ENCODE measurements at regions not wholly inside any gene's neighbourhood (a gene's known extent, or its start where the extent isn't known, plus 50 kb on each side); places are given as distances from the start of the nearest gene placed in this dataset.

GRCh38 chr6:40778196-40778595 is 191.0 kb upstream of the LRFN2 start:
- H3K27me3 ChIP-seq (replicated peaks) = no peaks in the 10 kb centered on the region
- no peak overlapping the region for H3K4me3 ChIP-seq (ENCODE audit: low read depth, low read length)
- in situ Hi-C loops (cut with HindIII; ENCODE audit: low pct_ligation_motif_present, low sequenced_read_pairs) = no loop called here
- no peak for TF ChIP-seq CTCF (IDR thresholded peaks at IDR 0.05; ENCODE audit: low read depth, low read length, missing control alignments)
- no peak for DNase-seq
- no peaks in the 10 kb centered on the region for H3K36me3 ChIP-seq (replicated peaks)
- H3K27ac ChIP-seq = no peak overlapping the region

- in situ Hi-C loops (cut with HindIII; ENCODE audit: low pct_ligation_motif_present, low sequenced_read_pairs) = no loop called here
- H3K4me3 ChIP-seq (ENCODE audit: low read depth, low read length) = no peak overlapping the region
- no peak for TF ChIP-seq CTCF (IDR thresholded peaks at IDR 0.05; ENCODE audit: low read depth, low read length, missing control alignments)
- no peak overlapping the region for H3K27ac ChIP-seq
- no peak for DNase-seq
- no peaks in the 10 kb centered on the region for H3K36me3 ChIP-seq (replicated peaks)
- no peaks in the 10 kb centered on the region for H3K27me3 ChIP-seq (replicated peaks)
Observed at GRCh38 chr6:40774932-40775331, 187.8 kb upstream of the LRFN2 start.

GRCh38 chr6:40770794-40771193 is 183.6 kb upstream of the LRFN2 start:
- H3K27me3 ChIP-seq (replicated peaks) = no peaks in the 10 kb centered on the region
- H3K4me3 ChIP-seq (ENCODE audit: low read depth, low read length) = no peak overlapping the region
- no peak for DNase-seq
- H3K27ac ChIP-seq = no peak overlapping the region
- no peaks in the 10 kb centered on the region for H3K36me3 ChIP-seq (replicated peaks)
- in situ Hi-C loops (cut with HindIII; ENCODE audit: low pct_ligation_motif_present, low sequenced_read_pairs) = no loop called here
- TF ChIP-seq CTCF (IDR thresholded peaks at IDR 0.05; ENCODE audit: low read depth, low read length, missing control alignments) = no peak

GRCh38 chr6:40764726-40765125 is 177.6 kb upstream of the LRFN2 start:
- DNase-seq = no peak
- no peaks in the 10 kb centered on the region for H3K27me3 ChIP-seq (replicated peaks)
- no peak overlapping the region for H3K4me3 ChIP-seq (ENCODE audit: low read depth, low read length)
- no peak for TF ChIP-seq CTCF (IDR thresholded peaks at IDR 0.05; ENCODE audit: low read depth, low read length, missing control alignments)
- no peaks in the 10 kb centered on the region for H3K36me3 ChIP-seq (replicated peaks)
- in situ Hi-C loops (cut with HindIII; ENCODE audit: low pct_ligation_motif_present, low sequenced_read_pairs) = no loop called here
- no peak overlapping the region for H3K27ac ChIP-seq

GRCh38 chr6:40762981-40763380 is 175.8 kb upstream of the LRFN2 start:
- Histone ChIP-seq H3K27me3 (replicated peaks) (no peaks in the 10 kb centered on the region), H3K36me3 (replicated peaks) (no peaks in the 10 kb centered on the region), H3K27ac (no peak overlapping the region), H3K4me3 (ENCODE audit: low read depth, low read length) (no peak overlapping the region)
- in situ Hi-C loops (cut with HindIII; ENCODE audit: low pct_ligation_motif_present, low sequenced_read_pairs) = no loop called here
- TF ChIP-seq CTCF (IDR thresholded peaks at IDR 0.05; ENCODE audit: low read depth, low read length, missing control alignments) = no peak
- no peak for DNase-seq

GRCh38 chr6:40760887-40761286 is 173.7 kb upstream of the LRFN2 start:
- no peak for DNase-seq
- no peaks in the 10 kb centered on the region for H3K36me3 ChIP-seq (replicated peaks)
- TF ChIP-seq CTCF (IDR thresholded peaks at IDR 0.05; ENCODE audit: low read depth, low read length, missing control alignments) = no peak
- in situ Hi-C loops (cut with HindIII; ENCODE audit: low pct_ligation_motif_present, low sequenced_read_pairs) = no loop called here
- H3K27ac ChIP-seq = no peak overlapping the region
- H3K27me3 ChIP-seq (replicated peaks) = no peaks in the 10 kb centered on the region
- no peak overlapping the region for H3K4me3 ChIP-seq (ENCODE audit: low read depth, low read length)

Measured in brain microvascular endothelial cell (primary cell).